SK-N-SH (cell line): ENCODE measurements at regions not wholly inside any gene's neighbourhood (a gene's known extent, or its start where the extent isn't known, plus 50 kb on each side); places are given as distances from the start of the nearest gene placed in this dataset.

Experiments used
- CTCF ChIA-PET: fragments of 300-600, 350-600 bp; formaldehyde crosslinking; extraction: SDS; loops from one replicate; lab custom pipeline; 2021; lab: Yijun Ruan, JAX
- POLR2A ChIA-PET: fragments of 350-600 bp; sonication (Branson Sonifier 250); formaldehyde crosslinking; extraction: SDS; loops from one replicate; lab custom pipeline; 2020; ENCODE audit warnings: antibody characterized with exemption, inconsistent platforms; lab: Yijun Ruan, JAX
- DNase-seq: peaks from one replicate; pipeline ENCODE4 v3.0.0; 2012
- H2AFZ ChIP-seq: fragments of 200-600 bp; sonication (generic); 2 replicates; pipeline ENCODE4 v1.8.1; 2016; ENCODE audit warnings: antibody characterized with exemption, mild to moderate bottlenecking, low read depth
- H3F3A ChIP-seq: fragments of 200-600 bp; sonication (generic); replicated peaks from 2 replicates; pipeline ENCODE3; 2016; ENCODE audit warnings: antibody characterized with exemption, mild to moderate bottlenecking; ENCODE audit not compliant: insufficient read depth
- H3K27ac ChIP-seq, 2 experiments: fragments of 200-500 bp in 1 of 2; fragments of 200-600 bp in 1 of 2; sonication (Bioruptor generic) in 1 of 2; sonication (generic), shearing (Covaris generic) in 1 of 2; 2 replicates each; pipeline versions ENCODE4 v1.5.1 to v1.6.1; 2014 to 2016; ENCODE audit warnings: low read depth in 2 of 2, inconsistent platforms in 1 of 2, low read length in 1 of 2, mild to moderate bottlenecking in 1 of 2, mixed read lengths in 1 of 2
- H3K27me3 ChIP-seq: fragments of 200-600 bp; sonication (generic), shearing (Covaris generic); 2 replicates; pipeline ENCODE4 v1.6.1; 2016; ENCODE audit warnings: mixed run types; ENCODE audit not compliant: insufficient read depth
- H3K36me3 ChIP-seq, 2 experiments: fragments of 200-500 bp in 1 of 2; fragments of 200-600 bp in 1 of 2; sonication (Bioruptor generic) in 1 of 2; sonication (generic) in 1 of 2; replicated peaks in 1 of 2; 2 replicates each; pipeline versions ENCODE3 to v1.5.1; 2014 to 2016; ENCODE audit warnings: low read length in 1 of 2, mild to moderate bottlenecking in 1 of 2; ENCODE audit not compliant: insufficient read depth in 2 of 2, control insufficient read depth in 1 of 2
- H3K4me1 ChIP-seq, 2 experiments: fragments of 200-500 bp in 1 of 2; fragments of 200-600 bp in 1 of 2; sonication (Bioruptor generic) in 1 of 2; sonication (generic), shearing (Covaris generic) in 1 of 2; 2 replicates each; pipeline versions ENCODE4 v1.5.1 to v1.6.1; 2014 to 2016; ENCODE audit warnings: low read depth in 1 of 2, low read length in 1 of 2, mixed run types in 1 of 2; ENCODE audit not compliant: insufficient read depth in 2 of 2, control insufficient read depth in 1 of 2
- H3K4me2 ChIP-seq: fragments of 200-600 bp; sonication (generic), shearing (Covaris generic); 2 replicates; pipeline ENCODE4 v1.6.1; 2017; ENCODE audit warnings: mixed run types
- H3K4me3 ChIP-seq, 2 experiments: fragments of 200-500 bp in 1 of 2; fragments of 200-600 bp in 1 of 2; sonication (Bioruptor generic) in 1 of 2; sonication (generic), shearing (Covaris generic) in 1 of 2; 2 replicates each; pipeline versions ENCODE4 v1.5.1 to v1.8.1; 2014 to 2016; ENCODE audit warnings: low read depth in 2 of 2, inconsistent platforms in 1 of 2, low read length in 1 of 2, mild to moderate bottlenecking in 1 of 2, mixed read lengths in 1 of 2, moderate library complexity in 1 of 2
- H3K79me2 ChIP-seq: fragments of 200-600 bp; sonication (generic); 2 replicates; pipeline ENCODE4 v1.8.1; 2017; ENCODE audit warnings: mild to moderate bottlenecking; ENCODE audit not compliant: insufficient read depth
- H3K9ac ChIP-seq: fragments of 200-600 bp; sonication (generic); 2 replicates; pipeline ENCODE4 v1.6.1; 2017; ENCODE audit warnings: mixed run types
- H3K9me2 ChIP-seq: fragments of 200-600 bp; sonication (generic); 2 replicates; pipeline ENCODE4 v1.6.1; 2017; ENCODE audit warnings: mixed run types
- H3K9me3 ChIP-seq: fragments of 200-600 bp; sonication (generic); 2 replicates; pipeline ENCODE4 v1.6.1; 2017; ENCODE audit warnings: mixed run types, mild to moderate bottlenecking, moderate library complexity
- H4K20me1 ChIP-seq: fragments of 200-600 bp; sonication (generic); 2 replicates; pipeline ENCODE4 v1.6.1; 2017; ENCODE audit warnings: mild to moderate bottlenecking, mixed run types; ENCODE audit not compliant: insufficient read depth
- CHD2 ChIP-seq: fragments of 150-350 bp; IDR thresholded peaks from 2 replicates; pipeline ENCODE4 v1.6.1; 2018; ENCODE audit warnings: low read length; ENCODE audit not compliant: partially characterized antibody
- EZH2phosphoT487 ChIP-seq: fragments of 200-600 bp; sonication (generic); IDR thresholded peaks from 2 replicates; pipeline ENCODE4 v1.6.1; 2017; ENCODE audit warnings: low read depth, mixed run types, mild to moderate bottlenecking, antibody characterized with exemption, moderate library complexity, borderline replicate concordance
- FOXJ3 ChIP-seq: sonication (generic); formaldehyde crosslinking; IDR thresholded peaks from 2 replicates; pipeline ENCODE4 v1.5.1; 2020; ENCODE audit warnings: mild to moderate bottlenecking, missing genetic modification reagents
- GATA2 ChIP-seq: sonication (generic); formaldehyde crosslinking; IDR thresholded peaks from 2 replicates; pipeline ENCODE4 v1.5.0; 2020; ENCODE audit warnings: mild to moderate bottlenecking, missing genetic modification reagents
- JUND ChIP-seq: IDR thresholded peaks from 2 replicates; pipeline ENCODE4 v1.4.0; 2012
- MAX ChIP-seq: IDR thresholded peaks from 2 replicates; pipeline ENCODE4 v1.4.0; 2012; ENCODE audit warnings: low read depth
- NRF1 ChIP-seq: IDR thresholded peaks from 2 replicates; pipeline ENCODE4 v1.6.1; 2012; ENCODE audit warnings: low read depth, mild to moderate bottlenecking, low read length
- PBX3 ChIP-seq: IDR thresholded peaks from 2 replicates; pipeline ENCODE4; 2012
- REST ChIP-seq: IDR thresholded peaks from 2 replicates; pipeline ENCODE4 v1.6.1; 2012; ENCODE audit warnings: mild to moderate bottlenecking, low read depth, low read length, moderate library complexity
- RFX5 ChIP-seq: IDR thresholded peaks from 2 replicates; pipeline ENCODE4 v1.6.1; 2012; ENCODE audit warnings: mild to moderate bottlenecking, improper control_type of control experiment, low read length
- USF1 ChIP-seq: IDR thresholded peaks from 2 replicates; pipeline ENCODE4 v1.4.0; 2012; ENCODE audit warnings: low read depth, borderline replicate concordance
- USF2 ChIP-seq: fragments of 150-350 bp; IDR thresholded peaks from 2 replicates; pipeline ENCODE4 v1.6.1; 2017; ENCODE audit warnings: antibody characterized with exemption, low read length, low read depth, borderline replicate concordance
- YY1 ChIP-seq: IDR thresholded peaks from 2 replicates; pipeline ENCODE4 v1.4.0; 2012; ENCODE audit warnings: low read depth, mild to moderate bottlenecking
- ZBTB33 ChIP-seq: IDR thresholded peaks from 2 replicates; pipeline ENCODE4 v1.4.0; 2012; ENCODE audit warnings: low read depth, borderline replicate concordance
- WGBS: methylation state at CpG from one replicate; pipeline ENCODE4 v1.1.6; 2017; ENCODE audit warnings: low lambda C conversion rate; 5-methylcytosine and 5-hydroxymethylcytosine counted together

- no peaks in the 10 kb centered on the region for H3K36me3 ChIP-seq
- ChIA-PET CTCF (interaction anchor here (1.0 kb wide), 1 partner anchor 13 kb away, joined by 3 read pairs; no protein-coding TSS in a partner anchor), POLR2A (no interaction called here)
- no peak overlapping the region for H3K27ac ChIP-seq
- no peak for DNase-seq
- WGBS, result 82% methylated on average over 2 of the region's 2 CpGs
- no peak overlapping the region for H3K4me3 ChIP-seq
- H3K9me3 ChIP-seq, result no peaks in the 10 kb centered on the region
- no peaks in the 10 kb centered on the region for H4K20me1 ChIP-seq
- no peaks in the 10 kb centered on the region for H3K9me2 ChIP-seq
- TF ChIP-seq YY1, result no peak
- TF ChIP-seq RFX5, result no peak
- no peak for TF ChIP-seq PBX3
- TF ChIP-seq USF1, result no peak
- TF ChIP-seq GATA2 (CRISPR knock-in tag), result no peak
- no peak for TF ChIP-seq USF2
- no peak for TF ChIP-seq CHD2
- no peak for TF ChIP-seq MAX
- TF ChIP-seq EZH2phosphoT487, result no peak
- no peak for TF ChIP-seq JUND
- no peak for TF ChIP-seq REST
- TF ChIP-seq ZBTB33, result no peak
- TF ChIP-seq FOXJ3 (CRISPR knock-in tag), result no peak
- TF ChIP-seq NRF1, result no peak
- no peaks in the 10 kb centered on the region for H3K4me1 ChIP-seq
- no peaks in the 10 kb centered on the region for H3F3A ChIP-seq
- no peak overlapping the region for H3K4me2 ChIP-seq
- H3K9ac ChIP-seq, result no peak overlapping the region
- no peak overlapping the region for H2AFZ ChIP-seq
- no peaks in the 10 kb centered on the region for H3K79me2 ChIP-seq
- no peaks in the 10 kb centered on the region for H3K27me3 ChIP-seq
These were observed 284.6 kb downstream of the TXNL1 start for GRCh38 chr18:56353663-56354260.
